ENCODE measurements at regions not wholly inside any gene's neighbourhood (a gene's known extent, or its start where the extent isn't known, plus 50 kb on each side); places are given as distances from the start of the nearest gene placed in this dataset.

- TF ChIP-seq CTCF (IDR thresholded peaks at IDR 0.05) (no peak), POLR2A (IDR thresholded peaks at IDR 0.05) (no peak)
Measured at GRCh38 chr2:223470602-223471001, 131.6 kb downstream of the SCG2 start.
